GM12873 (cell line): ENCODE measurements at regions not wholly inside any gene's neighbourhood (a gene's known extent, or its start where the extent isn't known, plus 50 kb on each side); places are given as distances from the start of the nearest gene placed in this dataset.

Experiments
- CTCF ChIP-seq: IDR thresholded peaks from 2 replicates; pipeline ENCODE4 v1.5.1; 2012; ENCODE audit warnings: low read depth, mild to moderate bottlenecking, moderate library complexity, low read length, control low read depth; ENCODE audit not compliant: insufficient read depth; ENCODE audit errors: missing control alignments

GRCh38 chr1:110726755-110727154 is 52.0 kb upstream of the KCNA3 start:
- no peak for TF ChIP-seq CTCF
